ENCODE measurements at regions not wholly inside any gene's neighbourhood (a gene's known extent, or its start where the extent isn't known, plus 50 kb on each side); places are given as distances from the start of the nearest gene placed in this dataset.

DNA sequence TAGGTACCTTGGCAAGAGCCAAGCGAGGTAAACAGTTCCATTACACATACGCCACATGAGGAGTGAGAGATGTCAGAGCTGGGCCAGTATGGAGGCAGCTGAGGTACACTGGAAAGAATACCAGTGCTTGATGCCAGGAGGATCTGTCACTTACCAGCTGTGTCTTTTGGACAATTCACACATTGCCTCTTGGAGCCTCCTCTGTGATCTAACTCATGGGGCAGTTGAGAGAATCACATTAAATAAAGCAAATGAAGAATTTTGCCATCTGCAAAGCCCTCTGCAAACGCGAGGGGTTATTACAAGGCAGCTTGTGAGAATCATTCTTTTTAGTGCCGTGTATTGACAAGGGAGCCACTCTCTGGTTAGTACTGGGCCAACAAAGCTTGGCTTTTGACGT, 429.7 kb upstream of the KLF4 start:
- no peak overlapping the region for H3K4me3 Mint-ChIP-seq
- peaks cover 4 to 6% of the 10 kb centered on the region in 2 donors for H3K27me3 Mint-ChIP-seq
- no peaks in the 10 kb centered on the region for H3K36me3 Mint-ChIP-seq
- H3K4me1 Mint-ChIP-seq, result no peaks in the 10 kb centered on the region
- no peak for ATAC-seq (replicated peaks)
- no peak for DNase-seq
- H3K9me3 Mint-ChIP-seq, result peaks cover 0 to 3% of the 10 kb centered on the region in 2 donors
- no peak overlapping the region for H3K27ac Mint-ChIP-seq

DNA sequence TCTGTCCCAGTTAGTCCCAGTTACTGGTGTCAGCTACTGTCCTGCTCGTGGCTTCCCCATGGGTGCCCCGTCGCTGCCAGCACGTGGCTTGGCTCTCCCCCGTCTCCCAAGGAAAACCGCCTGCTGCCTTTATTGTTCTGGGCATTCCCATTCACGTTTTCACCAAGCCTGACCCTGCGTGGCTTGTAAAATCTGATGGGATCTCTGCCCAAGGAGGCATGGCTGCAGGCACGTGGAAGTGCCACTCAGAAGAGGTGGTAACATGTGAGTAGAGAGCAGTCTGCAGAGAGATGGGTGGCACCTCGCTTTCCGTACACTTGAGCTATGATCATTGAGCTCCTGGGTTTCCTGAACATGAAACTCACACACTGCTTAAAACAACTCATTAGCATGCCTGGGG, 429.2 kb upstream of the KLF4 start:
- peaks cover 4 to 6% of the 10 kb centered on the region in 2 donors for H3K27me3 Mint-ChIP-seq
- ATAC-seq (replicated peaks), result no peak
- H3K27ac Mint-ChIP-seq, result no peak overlapping the region

DNA sequence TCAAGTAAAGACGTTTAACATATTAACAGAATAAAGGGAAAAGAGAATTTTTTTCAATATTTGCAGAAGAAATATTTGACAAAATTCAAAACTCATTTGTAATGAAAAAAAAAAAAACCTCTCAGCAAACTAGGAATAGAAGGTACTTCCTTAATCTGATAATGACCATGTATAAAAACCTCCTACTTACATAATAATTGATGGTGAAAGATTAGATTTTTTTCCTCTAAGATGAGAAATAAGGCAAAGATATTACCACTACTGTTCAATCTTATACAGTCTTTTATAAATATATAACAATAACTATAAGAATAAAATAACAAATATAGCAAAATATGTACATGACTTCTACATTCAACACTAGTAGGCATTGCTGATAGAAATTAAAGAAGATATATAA, 424.6 kb upstream of the KLF4 start:
- no peak overlapping the region for H3K4me3 Mint-ChIP-seq
- no peak for ATAC-seq (replicated peaks)
- no peak for DNase-seq
- peaks cover 0 to 2% of the 10 kb centered on the region in 2 donors for H3K36me3 Mint-ChIP-seq
- H3K9me3 Mint-ChIP-seq, result peaks cover 8 to 11% of the 10 kb centered on the region in 2 donors
- H3K4me1 Mint-ChIP-seq, result no peaks in the 10 kb centered on the region
- no peak overlapping the region for H3K27ac Mint-ChIP-seq
- no peaks in the 10 kb centered on the region for H3K27me3 Mint-ChIP-seq

More for the DNA sequence above, 429.2 kb upstream of the KLF4 start:
- H3K4me1 Mint-ChIP-seq, result no peaks in the 10 kb centered on the region
- H3K4me3 Mint-ChIP-seq, result no peak overlapping the region
- no peak for DNase-seq
- peaks cover 0 to 3% of the 10 kb centered on the region in 2 donors for H3K9me3 Mint-ChIP-seq
- no peaks in the 10 kb centered on the region for H3K36me3 Mint-ChIP-seq

DNA sequence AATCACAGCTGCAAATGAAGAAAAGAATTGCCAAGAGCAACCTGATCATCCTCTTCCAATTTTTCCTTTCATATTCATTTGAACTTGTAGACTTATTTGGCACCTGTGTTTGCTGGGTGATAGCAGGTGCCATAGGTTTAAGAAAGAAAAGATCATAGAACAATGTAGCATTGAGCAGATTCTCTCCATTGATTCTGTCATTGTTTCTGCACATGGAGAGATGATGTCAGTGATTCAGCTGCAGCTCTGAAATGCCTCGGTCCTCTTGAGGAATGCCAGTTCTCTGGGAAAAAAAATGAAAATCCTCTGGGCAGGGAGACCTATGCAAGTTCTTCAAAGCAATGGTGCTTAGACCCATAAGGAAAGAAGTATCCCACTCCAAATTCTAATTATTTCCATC, 418.1 kb upstream of the KLF4 start:
- H3K27ac Mint-ChIP-seq, result no peak overlapping the region
- ATAC-seq (replicated peaks), result no peak
- H3K4me1 Mint-ChIP-seq, result peaks cover 19 to 31% of the 10 kb centered on the region in 2 donors
- no peak for DNase-seq
- H3K9me3 Mint-ChIP-seq, result peaks cover 3 to 7% of the 10 kb centered on the region in 2 donors
- no peaks in the 10 kb centered on the region for H3K27me3 Mint-ChIP-seq
- H3K4me3 Mint-ChIP-seq, result no peak overlapping the region
- no peaks in the 10 kb centered on the region for H3K36me3 Mint-ChIP-seq

DNA sequence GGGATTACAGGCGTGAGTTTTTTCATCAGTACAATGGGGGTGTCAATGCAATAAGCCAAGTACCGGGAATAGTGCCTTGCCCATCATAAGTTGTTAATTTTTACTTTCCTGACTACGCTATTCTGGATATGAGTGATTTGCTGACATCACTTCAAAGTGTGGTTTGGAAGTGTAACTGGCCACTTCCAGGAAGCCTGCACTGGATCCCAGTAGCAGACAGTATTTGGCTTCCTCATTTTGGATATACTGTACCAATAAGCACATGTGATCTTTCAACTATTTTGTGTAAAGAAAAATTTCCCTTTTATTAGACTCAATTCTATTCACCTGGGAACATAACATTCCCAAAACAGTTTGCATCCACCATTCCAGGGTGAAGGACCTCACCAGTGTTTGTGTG, 417.7 kb upstream of the KLF4 start:
- H3K27me3 Mint-ChIP-seq, result no peaks in the 10 kb centered on the region
- peaks cover 0 to 2% of the 10 kb centered on the region in 2 donors for H3K9me3 Mint-ChIP-seq
- DNase-seq (no peak), ATAC-seq (replicated peaks) (no peak)
- H3K27ac Mint-ChIP-seq, result no peak overlapping the region
- no peak overlapping the region for H3K4me3 Mint-ChIP-seq
- H3K36me3 Mint-ChIP-seq, result no peaks in the 10 kb centered on the region
- H3K4me1 Mint-ChIP-seq, result peaks cover 21 to 31% of the 10 kb centered on the region in 2 donors

DNA sequence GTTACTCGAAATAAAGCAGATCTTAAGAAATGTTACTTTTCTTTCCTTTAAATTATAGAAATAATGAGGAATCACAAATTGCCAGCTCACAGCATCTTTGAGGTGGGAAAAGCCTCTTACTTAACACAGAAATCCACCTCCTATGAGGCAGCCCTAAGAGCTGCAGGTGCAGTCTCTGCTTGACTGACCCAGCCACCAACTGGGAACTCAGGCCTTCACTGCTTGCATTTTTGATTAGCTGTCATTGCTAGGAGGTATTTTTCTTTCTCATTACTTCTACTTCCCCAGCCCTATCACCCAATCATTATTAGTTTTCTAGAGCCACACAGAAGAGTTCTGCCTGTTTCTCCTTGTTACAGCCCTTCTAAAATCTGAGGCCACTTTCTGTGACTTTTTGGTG, 416.5 kb upstream of the KLF4 start:
- H3K36me3 Mint-ChIP-seq, result no peaks in the 10 kb centered on the region
- H3K4me3 Mint-ChIP-seq, result no peak overlapping the region
- peak; percentile 83 to 86 for ATAC-seq (replicated peaks)
- DNase-seq, result no peak
- H3K27ac Mint-ChIP-seq, result no peak overlapping the region
- peaks cover 21 to 31% of the 10 kb centered on the region in 2 donors for H3K4me1 Mint-ChIP-seq
- H3K27me3 Mint-ChIP-seq, result no peaks in the 10 kb centered on the region
- H3K9me3 Mint-ChIP-seq, result no peaks in the 10 kb centered on the region

DNA sequence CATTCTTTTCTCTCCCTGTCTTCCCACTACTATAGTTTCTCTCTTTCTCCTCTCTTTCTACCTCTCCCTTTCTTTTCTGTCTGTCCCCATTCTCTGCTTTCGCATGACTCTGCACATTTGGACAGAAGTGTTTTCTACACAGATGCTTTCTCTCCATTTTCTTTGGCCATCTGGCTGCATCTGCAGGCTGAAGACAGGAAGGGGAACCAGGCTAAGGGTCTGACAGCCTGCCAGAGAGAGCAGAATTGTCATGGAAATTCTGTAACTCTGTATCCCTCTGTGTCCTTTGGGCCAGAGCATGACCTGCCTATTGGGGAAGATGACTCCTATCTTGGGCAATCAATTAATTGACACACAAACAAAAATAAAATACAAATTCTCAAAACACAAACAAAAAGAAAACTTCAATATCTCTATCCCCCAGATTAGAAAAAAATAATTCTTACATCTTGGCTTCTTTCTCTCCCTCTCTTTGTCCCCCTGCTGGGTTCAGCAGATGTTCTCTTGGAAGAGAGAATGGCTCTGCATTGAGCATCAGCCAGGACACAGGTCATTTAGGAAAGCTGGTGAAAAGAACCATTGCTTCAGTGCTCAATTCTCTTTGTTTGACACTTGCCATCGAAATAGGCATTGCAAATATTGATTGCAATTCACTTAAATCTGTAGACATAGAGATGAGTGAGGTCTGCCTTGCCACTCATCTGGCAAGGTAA, 415.9 kb upstream of the KLF4 start:
- ATAC-seq (replicated peaks), result peak; percentile 27 to 57
- Mint-ChIP-seq H3K27me3 (no peaks in the 10 kb centered on the region), H3K4me3 (no peak overlapping the region), H3K4me1 (peaks cover 21 to 31% of the 10 kb centered on the region in 2 donors), H3K36me3 (no peaks in the 10 kb centered on the region), H3K9me3 (no peaks in the 10 kb centered on the region), H3K27ac (no peak overlapping the region)
- no peak for DNase-seq

DNA sequence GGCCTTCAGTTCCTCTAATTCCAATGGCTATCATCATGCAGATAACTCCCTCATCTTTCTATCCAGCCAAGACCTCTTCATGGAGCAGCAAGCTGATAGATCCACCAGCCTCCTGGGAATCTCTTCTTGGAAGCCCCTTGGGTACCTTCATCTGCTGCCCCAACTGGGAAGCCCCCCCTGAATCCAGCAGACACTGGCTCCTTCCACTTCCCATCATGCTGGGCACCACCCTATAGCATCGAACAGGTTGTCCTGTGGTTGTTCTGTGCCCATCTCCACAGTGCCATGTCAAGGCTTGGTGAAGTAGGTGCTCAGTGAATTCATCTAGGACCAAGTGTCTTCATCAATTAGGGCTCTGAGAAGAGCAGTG, 410.4 kb upstream of the KLF4 start:
- H3K27me3 Mint-ChIP-seq, result peaks cover 0 to 6% of the 10 kb centered on the region in 2 donors
- H3K4me3 Mint-ChIP-seq, result no peak overlapping the region
- no peak for ATAC-seq (replicated peaks)
- peaks cover 5% of the 10 kb centered on the region in 2 donors for H3K4me1 Mint-ChIP-seq
- H3K9me3 Mint-ChIP-seq, result no peaks in the 10 kb centered on the region
- H3K36me3 Mint-ChIP-seq, result no peaks in the 10 kb centered on the region
- DNase-seq, result no peak
- no peak overlapping the region for H3K27ac Mint-ChIP-seq

DNA sequence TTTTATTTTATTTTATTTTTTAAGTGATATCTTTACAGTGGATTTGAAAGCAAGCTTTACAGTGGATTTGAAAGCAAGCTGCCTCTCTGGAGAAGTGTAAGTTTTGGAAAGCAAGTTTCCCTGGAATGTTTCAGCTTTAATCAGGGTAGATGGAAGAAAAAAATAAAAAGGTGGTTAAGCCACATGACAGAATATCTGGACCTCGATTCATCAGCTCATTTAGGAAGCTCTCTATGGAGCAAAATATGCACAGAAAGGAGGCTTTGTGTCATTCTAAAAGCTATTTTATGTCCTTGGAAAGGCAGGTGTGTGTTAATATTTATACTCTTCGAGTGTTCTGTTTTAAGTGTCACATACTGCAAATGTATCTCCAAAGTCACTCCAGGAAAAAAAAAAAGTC, 409.2 kb upstream of the KLF4 start:
- Mint-ChIP-seq H3K4me1 (peaks cover 0 to 2% of the 10 kb centered on the region in 2 donors), H3K36me3 (no peaks in the 10 kb centered on the region), H3K27ac (no peak overlapping the region)

DNA sequence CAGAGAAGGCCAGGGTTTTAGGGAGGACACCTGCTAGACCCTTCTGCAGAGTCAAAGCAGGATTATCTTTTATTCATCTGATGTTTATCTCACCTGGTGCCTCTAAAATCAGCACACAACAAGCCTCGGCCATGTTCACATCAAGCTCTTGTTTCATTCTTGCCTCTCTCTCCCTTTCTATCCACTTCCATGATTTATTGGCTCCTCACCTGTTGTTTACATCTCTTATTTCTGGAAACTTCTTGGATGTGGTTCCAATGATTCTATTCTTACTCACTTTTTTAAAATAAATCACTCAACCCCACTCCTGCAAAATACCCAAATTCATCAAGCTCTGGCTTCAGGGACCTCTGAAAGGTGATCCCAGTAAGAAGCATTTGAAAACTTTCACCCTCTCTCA, 407.0 kb upstream of the KLF4 start:
- DNase-seq (no peak), ATAC-seq (replicated peaks) (no peak)
- H3K4me1 Mint-ChIP-seq, result no peaks in the 10 kb centered on the region
- peak overlapping the region; percentile 52 for H3K27ac Mint-ChIP-seq
- peaks cover 2 to 4% of the 10 kb centered on the region in 2 donors for H3K9me3 Mint-ChIP-seq
- H3K36me3 Mint-ChIP-seq, result no peaks in the 10 kb centered on the region
- peaks cover 0 to 6% of the 10 kb centered on the region in 2 donors for H3K27me3 Mint-ChIP-seq
- no peak overlapping the region for H3K4me3 Mint-ChIP-seq

More for the DNA sequence above, 409.2 kb upstream of the KLF4 start:
- ATAC-seq (replicated peaks), result no peak
- Mint-ChIP-seq H3K4me3 (no peak overlapping the region), H3K27me3 (peaks cover 0 to 6% of the 10 kb centered on the region in 2 donors), H3K9me3 (no peaks in the 10 kb centered on the region)
- no peak for DNase-seq

DNA sequence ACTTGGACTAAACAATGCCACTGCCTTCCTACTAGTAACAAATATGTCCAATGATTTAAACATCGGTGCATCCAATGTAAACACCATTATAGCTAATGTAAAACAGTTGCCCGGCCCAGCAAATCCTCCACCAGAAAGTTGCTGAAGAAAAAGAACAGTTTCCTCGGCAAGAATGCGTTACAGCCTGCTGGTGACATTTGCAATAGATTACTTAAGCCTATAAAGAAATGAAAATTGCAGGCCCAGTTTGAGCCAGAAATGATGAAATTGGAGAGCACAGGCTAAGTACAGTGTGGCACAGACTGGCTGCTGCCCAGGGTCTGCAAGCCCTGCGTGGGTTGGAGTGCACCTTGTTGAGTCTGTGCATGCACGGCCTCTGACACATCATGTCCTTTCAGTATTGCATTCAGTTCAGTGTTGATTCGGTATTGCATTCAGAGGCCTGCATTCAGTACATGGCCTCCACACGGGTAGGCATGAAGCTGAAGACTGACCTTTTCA, 406.0 kb upstream of the KLF4 start:
- ATAC-seq (replicated peaks) (no peak), DNase-seq (no peak)
- Mint-ChIP-seq H3K36me3 (no peaks in the 10 kb centered on the region), H3K4me3 (no peak overlapping the region), H3K27ac (no peak overlapping the region), H3K27me3 (peaks cover 0 to 6% of the 10 kb centered on the region in 2 donors), H3K4me1 (peaks cover 0 to 1% of the 10 kb centered on the region in 2 donors), H3K9me3 (peaks cover 4 to 7% of the 10 kb centered on the region in 2 donors)

DNA sequence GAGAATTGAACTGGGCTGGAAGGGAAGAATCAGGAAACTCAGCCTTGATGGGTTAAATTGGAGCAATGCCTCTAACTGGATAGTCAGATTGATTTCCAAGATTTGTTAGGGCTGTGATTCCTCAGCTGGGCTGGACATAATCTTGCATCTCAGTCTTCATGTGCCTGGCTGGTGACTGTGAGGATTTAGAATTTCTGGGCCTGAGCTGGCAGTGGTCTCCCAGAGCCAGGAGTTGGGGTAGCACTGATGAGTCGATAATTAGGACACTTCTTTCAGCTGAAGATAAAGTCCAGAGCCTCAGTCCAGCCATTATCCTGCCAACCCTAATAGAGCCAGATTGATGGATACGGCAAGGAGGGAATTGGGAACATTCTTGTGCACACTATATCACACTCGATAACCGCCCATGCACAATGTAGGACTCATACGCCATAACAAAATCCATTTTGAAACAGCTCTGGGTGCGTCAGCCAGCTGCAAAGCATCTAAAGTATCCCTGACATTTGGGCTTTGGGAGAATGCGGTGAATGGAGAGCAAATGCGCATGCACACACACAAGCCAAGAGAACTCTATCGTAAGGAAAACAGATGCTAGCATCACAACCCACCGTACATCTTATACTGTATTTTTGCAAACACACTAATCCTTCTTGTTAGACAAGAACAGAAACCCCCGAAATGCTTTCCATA, 405.1 kb upstream of the KLF4 start:
- Mint-ChIP-seq H3K9me3 (peaks cover 4 to 11% of the 10 kb centered on the region in 2 donors), H3K27ac (no peak overlapping the region), H3K36me3 (no peaks in the 10 kb centered on the region), H3K4me3 (no peak overlapping the region), H3K4me1 (peaks cover 0 to 1% of the 10 kb centered on the region in 2 donors), H3K27me3 (peaks cover 0 to 2% of the 10 kb centered on the region in 2 donors)
- no peak for DNase-seq
- no peak for ATAC-seq (replicated peaks)

DNA sequence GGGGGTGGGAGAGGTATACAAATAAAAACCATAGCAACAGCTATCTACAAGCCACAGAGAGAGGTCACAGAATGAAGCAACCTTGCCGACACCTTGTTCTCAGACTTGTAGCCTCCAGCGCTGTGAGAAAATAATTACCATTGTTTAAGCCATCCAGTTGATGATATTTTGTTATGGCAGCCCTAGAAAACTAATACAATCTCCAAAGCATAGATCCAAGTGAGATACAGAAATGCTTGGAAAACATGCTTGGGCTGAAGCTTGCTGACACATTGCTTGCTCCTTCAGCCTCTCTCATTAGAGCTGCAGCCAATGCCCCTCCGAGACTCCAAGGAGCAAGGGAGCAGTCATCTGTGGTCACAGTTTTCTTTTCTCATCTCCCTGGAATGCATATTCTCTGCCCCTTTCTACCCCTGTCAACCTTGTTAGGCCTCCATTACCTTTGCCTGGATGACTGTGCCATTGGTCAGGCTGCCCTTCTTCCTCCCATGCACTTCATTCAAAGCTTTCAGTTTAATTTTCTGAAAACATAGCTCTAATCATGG, 401.4 kb upstream of the KLF4 start:
- Mint-ChIP-seq H3K36me3 (no peaks in the 10 kb centered on the region), H3K4me3 (no peak overlapping the region), H3K9me3 (peaks cover 4 to 11% of the 10 kb centered on the region in 2 donors), H3K27me3 (no peaks in the 10 kb centered on the region), H3K4me1 (peaks cover 0 to 1% of the 10 kb centered on the region in 2 donors), H3K27ac (no peak overlapping the region)
- ATAC-seq (replicated peaks) (no peak), DNase-seq (no peak)

DNA sequence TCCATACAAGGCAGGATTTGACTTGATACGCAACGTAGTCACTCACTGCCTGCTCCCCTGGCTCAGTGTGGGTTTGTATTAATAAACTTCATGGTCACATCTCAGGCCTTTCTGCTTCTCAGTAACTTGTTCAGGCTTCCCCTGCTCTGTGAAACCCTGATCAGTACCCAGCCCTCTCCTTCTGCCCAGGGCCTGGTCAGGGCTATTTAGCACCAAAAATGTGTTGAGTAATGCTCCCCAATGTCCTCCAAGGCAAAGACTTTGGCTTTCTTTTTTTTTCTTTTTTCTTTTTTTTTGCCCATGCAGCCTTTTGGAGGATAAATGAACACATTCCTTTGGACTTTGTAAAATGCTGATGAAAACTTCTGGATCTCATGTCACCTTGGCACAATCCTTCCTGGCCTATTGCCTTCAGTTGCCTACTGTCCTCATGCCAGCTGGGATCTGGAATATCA, 399.2 kb upstream of the KLF4 start:
- no peak for ATAC-seq (replicated peaks)
- DNase-seq, result no peak
- H3K27ac Mint-ChIP-seq, result no peak overlapping the region

More for the DNA sequence above, 399.2 kb upstream of the KLF4 start:
- H3K27me3 Mint-ChIP-seq, result no peaks in the 10 kb centered on the region
- H3K9me3 Mint-ChIP-seq, result peaks cover 4 to 11% of the 10 kb centered on the region in 2 donors
- no peak overlapping the region for H3K4me3 Mint-ChIP-seq
- no peaks in the 10 kb centered on the region for H3K36me3 Mint-ChIP-seq
- H3K4me1 Mint-ChIP-seq, result peaks cover 6 to 10% of the 10 kb centered on the region in 2 donors

All from stimulated activated naive B cell treated with anti-CD40 and anti-IgM and Interleukin-4, amounts not matched to agents 10 μg/mL and 1 μg/mL and 100 μg/mL, for 72 hours (primary cell).